IPS DF 19.7 (cell line): ENCODE measurements at regions not wholly inside any gene's neighbourhood (a gene's known extent, or its start where the extent isn't known, plus 50 kb on each side); places are given as distances from the start of the nearest gene placed in this dataset.
"Not testable (repeated sequence)": the region's sequence is repeated elsewhere in the genome, so short reads cannot be mapped to it uniquely, and the experiment has no call there.

Experiments
- DNase-seq: peaks from one replicate; pipeline ENCODE4 v3.0.0-alpha.2; 2013; ENCODE audit warnings: low read depth, low spot score

- no peak for DNase-seq
Observed at GRCh38 chr14:87059060-87059839, 933.7 kb downstream of the GALC start.

- DNase-seq = peak; percentile 15
Observed at GRCh38 chr14:87055007-87055406, 938.0 kb downstream of the GALC start.

GRCh38 chr14:87052646-87053225 lies 940.2 kb downstream of the GALC start:
- no peak for DNase-seq

- DNase-seq = no peak
Observed at GRCh38 chr14:87050421-87050820, 942.6 kb downstream of the GALC start.

- DNase-seq = no peak
Observed at GRCh38 chr14:87049950-87050349, 943.0 kb downstream of the GALC start.

GRCh38 chr14:87046960-87047359 lies 946.0 kb downstream of the GALC start:
- no peak for DNase-seq

GRCh38 chr14:87045956-87046355 lies 947.0 kb downstream of the GALC start:
- no peak for DNase-seq

GRCh38 chr14:87045246-87045645 lies 947.7 kb downstream of the GALC start:
- no peak for DNase-seq

GRCh38 chr14:87044807-87045206 lies 948.2 kb downstream of the GALC start:
- DNase-seq = no peak

- no peak for DNase-seq
Observed at GRCh38 chr14:87043667-87044200, 949.2 kb downstream of the GALC start.

- DNase-seq = no peak
Observed at GRCh38 chr14:87042354-87042753, 950.6 kb downstream of the GALC start.

- no peak for DNase-seq
Observed at GRCh38 chr14:87041290-87042020, 951.5 kb downstream of the GALC start.

GRCh38 chr14:87034680-87035079 lies 958.3 kb downstream of the GALC start:
- DNase-seq = no peak

- DNase-seq = no peak
Observed at GRCh38 chr14:87030197-87030596, 962.8 kb downstream of the GALC start.

GRCh38 chr14:87020106-87020505 lies 972.9 kb downstream of the GALC start:
- DNase-seq = not testable (repeated sequence)

- DNase-seq = no peak
Observed at GRCh38 chr14:87018294-87018693, 974.7 kb downstream of the GALC start.

GRCh38 chr14:87017335-87017734 lies 975.6 kb downstream of the GALC start:
- DNase-seq = peak; percentile 5

- no peak for DNase-seq
Observed at GRCh38 chr14:87014856-87015255, 978.1 kb downstream of the GALC start.

GRCh38 chr14:87013583-87013982 lies 979.4 kb downstream of the GALC start:
- DNase-seq = no peak

- DNase-seq = no peak
Observed at GRCh38 chr14:87008965-87009364, 984.0 kb downstream of the GALC start.

GRCh38 chr14:87005280-87005679 lies 987.7 kb downstream of the GALC start:
- no peak for DNase-seq

GRCh38 chr14:87002776-87003175 lies 990.2 kb downstream of the GALC start:
- no peak for DNase-seq
